H1 (cell line): ENCODE measurements at regions not wholly inside any gene's neighbourhood (a gene's known extent, or its start where the extent isn't known, plus 50 kb on each side); places are given as distances from the start of the nearest gene placed in this dataset.

Source experiments
- CEBPB ChIP-seq: IDR thresholded peaks from 2 replicates; pipeline ENCODE4 v1.6.1; 2012; ENCODE audit warnings: low read depth, low read length
- HDAC6 ChIP-seq: IDR thresholded peaks from one replicate; pipeline ENCODE4 v1.7.1; 2012; ENCODE audit warnings: low read depth, mild to moderate bottlenecking, inconsistent platforms, low read length, moderate library complexity
- RAD21 ChIP-seq, 2 experiments: IDR thresholded peaks in 1 of 2; conservative IDR thresholded peaks in 1 of 2; 2 replicates each; pipeline ENCODE4 v1.6.1; 2011; ENCODE audit warnings: low read depth in 2 of 2, low read length in 2 of 2, improper control_type of control experiment in 1 of 2, inconsistent platforms in 1 of 2, mild to moderate bottlenecking in 1 of 2, moderate library complexity in 1 of 2
- RFX5 ChIP-seq: IDR thresholded peaks from 2 replicates; pipeline ENCODE4 v1.6.1; 2011; ENCODE audit warnings: low read depth, low read length, improper control_type of control experiment, borderline replicate concordance
- YY1 ChIP-seq: IDR thresholded peaks from 2 replicates; pipeline ENCODE4 v1.6.1; 2011; ENCODE audit warnings: low read depth, mild to moderate bottlenecking, low read length

GRCh38 chr10:3014968-3015367 lies 52.4 kb upstream of the PFKP start (continued):
- TF ChIP-seq CEBPB (no peak), RFX5 (no peak), HDAC6 (no peak), YY1 (no peak), RAD21 (IDR thresholded peaks at IDR 0.05 in 1 of 2, conservative IDR thresholded peaks at IDR 0.05 in 1 of 2; ENCODE audit: low read depth in 2 of 2, low read length in 2 of 2) (no peak)
